ENCODE measurements at regions not wholly inside any gene's neighbourhood (a gene's known extent, or its start where the extent isn't known, plus 50 kb on each side); places are given as distances from the start of the nearest gene placed in this dataset.

- Histone ChIP-seq H3K36me3 (ENCODE audit: insufficient read depth, low read length) (no peaks in the 10 kb centered on the region), H3K9me3 (ENCODE audit: insufficient read depth, low read length, severe bottlenecking) (no peaks in the 10 kb centered on the region), H2AFZ (ENCODE audit: low read depth, low read length) (no peak overlapping the region), H3K4me2 (ENCODE audit: insufficient read depth, low read length) (no peak overlapping the region), H3K9ac (ENCODE audit: low read depth, low read length) (no peak overlapping the region), H3K4me1 (ENCODE audit: insufficient read depth, low read length) (no peaks in the 10 kb centered on the region), H3K27ac (ENCODE audit: low read length) (no peak overlapping the region), H3K79me2 (ENCODE audit: insufficient read depth, low read length) (no peaks in the 10 kb centered on the region), H3K27me3 (ENCODE audit: insufficient read depth, low read length, poor library complexity) (no peaks in the 10 kb centered on the region), H3K4me3 (ENCODE audit: low read depth in 1 of 2, low read length in 2 of 2) (no peak overlapping the region), H4K20me1 (ENCODE audit: insufficient read depth, low read length) (no peaks in the 10 kb centered on the region)
- DNase-seq (no peak), ATAC-seq (ENCODE audit: insufficient read depth, low read depth) (no peak)
- TF ChIP-seq EZH2 (IDR thresholded peaks at IDR 0.05; ENCODE audit: borderline replicate concordance, low read depth, low read length, severe bottlenecking) (no peak), CTCF (IDR thresholded peaks at IDR 0.05; ENCODE audit: borderline replicate concordance, extremely low read depth, low read length, poor library complexity, severe bottlenecking) (no peak)
Observed at GRCh38 chr12:76226397-76226796, 121.8 kb downstream of the BBS10 start.

DNA sequence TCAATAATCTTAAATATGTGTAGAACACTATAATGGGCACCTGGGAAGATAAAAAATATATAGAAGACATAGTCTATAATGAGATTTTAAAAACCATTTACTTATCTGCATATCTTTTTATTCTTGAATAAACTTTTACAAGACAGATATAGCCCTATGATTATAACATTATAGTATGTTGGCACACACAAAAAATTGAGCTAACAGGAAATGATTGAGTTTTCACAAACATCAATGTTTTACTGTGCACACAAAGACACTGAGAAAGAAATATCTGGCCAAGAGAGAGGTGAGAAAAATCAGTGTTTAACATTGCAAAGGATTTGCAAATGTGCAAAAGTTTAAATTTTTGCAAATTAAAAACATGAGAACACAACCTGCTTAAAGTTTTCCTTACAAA is 124.3 kb downstream of the BBS10 start:
- Histone ChIP-seq H3K79me2 (ENCODE audit: insufficient read depth, low read length) (no peaks in the 10 kb centered on the region), H3K4me2 (ENCODE audit: insufficient read depth, low read length) (no peak overlapping the region), H3K4me3 (ENCODE audit: low read depth in 1 of 2, low read length in 2 of 2) (no peak overlapping the region), H3K9ac (ENCODE audit: low read depth, low read length) (no peak overlapping the region), H3K27ac (ENCODE audit: low read length) (no peak overlapping the region), H3K36me3 (ENCODE audit: insufficient read depth, low read length) (no peaks in the 10 kb centered on the region), H3K9me3 (ENCODE audit: insufficient read depth, low read length, severe bottlenecking) (no peaks in the 10 kb centered on the region), H4K20me1 (ENCODE audit: insufficient read depth, low read length) (no peaks in the 10 kb centered on the region), H3K4me1 (ENCODE audit: insufficient read depth, low read length) (no peaks in the 10 kb centered on the region), H3K27me3 (ENCODE audit: insufficient read depth, low read length, poor library complexity) (no peaks in the 10 kb centered on the region), H2AFZ (ENCODE audit: low read depth, low read length) (no peak overlapping the region)
- ATAC-seq (ENCODE audit: insufficient read depth, low read depth) (no peak), DNase-seq (no peak)
- TF ChIP-seq CTCF (IDR thresholded peaks at IDR 0.05; ENCODE audit: borderline replicate concordance, extremely low read depth, low read length, poor library complexity, severe bottlenecking) (no peak), EZH2 (IDR thresholded peaks at IDR 0.05; ENCODE audit: borderline replicate concordance, low read depth, low read length, severe bottlenecking) (no peak)

DNA sequence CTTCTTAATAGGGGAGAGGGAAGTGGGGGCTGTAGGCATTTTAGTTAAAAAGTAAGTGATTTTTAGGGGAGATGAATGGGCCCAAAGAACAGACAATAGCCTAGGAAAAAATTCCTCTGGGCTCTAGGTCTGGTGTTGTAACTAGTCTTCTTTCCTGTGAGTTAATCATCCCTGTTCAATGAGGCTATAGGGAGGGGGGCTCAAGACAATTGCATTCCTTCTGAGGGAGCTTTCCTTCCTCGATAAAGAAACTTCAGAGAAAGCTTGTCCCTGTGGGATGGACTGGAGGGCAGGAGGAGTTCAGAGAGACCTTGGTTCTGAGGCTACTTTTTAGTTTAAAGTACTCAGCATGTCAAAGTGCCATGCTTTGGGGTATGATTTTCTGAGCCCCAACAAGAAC is 127.2 kb downstream of the BBS10 start:
- TF ChIP-seq EZH2 (IDR thresholded peaks at IDR 0.05; ENCODE audit: borderline replicate concordance, low read depth, low read length, severe bottlenecking) (no peak), CTCF (IDR thresholded peaks at IDR 0.05; ENCODE audit: borderline replicate concordance, extremely low read depth, low read length, poor library complexity, severe bottlenecking) (no peak)

DNA sequence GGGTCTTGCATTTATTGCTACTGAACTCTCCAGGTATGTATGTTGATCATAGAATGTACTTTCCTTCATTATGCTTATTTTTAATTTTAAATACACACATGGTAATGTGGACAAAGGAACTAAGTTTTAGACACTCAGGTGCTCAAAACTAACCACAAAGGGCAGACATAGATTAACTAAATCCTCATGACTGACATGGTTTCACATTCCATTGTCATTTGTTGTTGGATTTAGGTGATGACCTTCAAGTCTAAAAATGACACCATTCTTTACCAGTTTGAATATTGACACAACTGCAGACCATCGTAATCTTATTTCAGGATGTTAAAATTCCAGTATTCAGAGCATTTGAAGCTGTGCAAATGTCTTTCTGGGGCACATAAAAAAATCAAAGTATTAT is 128.4 kb downstream of the BBS10 start:
- ATAC-seq (ENCODE audit: insufficient read depth, low read depth) (no peak), DNase-seq (no peak)
- H3K27ac ChIP-seq (ENCODE audit: low read length), result no peak overlapping the region
- H3K27me3 ChIP-seq (ENCODE audit: insufficient read depth, low read length, poor library complexity), result no peaks in the 10 kb centered on the region
- no peak overlapping the region for H2AFZ ChIP-seq (ENCODE audit: low read depth, low read length)
- no peak overlapping the region for H3K4me3 ChIP-seq (ENCODE audit: low read depth in 1 of 2, low read length in 2 of 2)
- H3K9ac ChIP-seq (ENCODE audit: low read depth, low read length), result no peak overlapping the region
- H3K79me2 ChIP-seq (ENCODE audit: insufficient read depth, low read length), result no peaks in the 10 kb centered on the region
- no peaks in the 10 kb centered on the region for H4K20me1 ChIP-seq (ENCODE audit: insufficient read depth, low read length)
- H3K4me1 ChIP-seq (ENCODE audit: insufficient read depth, low read length), result no peaks in the 10 kb centered on the region
- H3K9me3 ChIP-seq (ENCODE audit: insufficient read depth, low read length, severe bottlenecking), result no peaks in the 10 kb centered on the region
- H3K4me2 ChIP-seq (ENCODE audit: insufficient read depth, low read length), result no peak overlapping the region
- no peaks in the 10 kb centered on the region for H3K36me3 ChIP-seq (ENCODE audit: insufficient read depth, low read length)
- TF ChIP-seq CTCF (IDR thresholded peaks at IDR 0.05; ENCODE audit: borderline replicate concordance, extremely low read depth, low read length, poor library complexity, severe bottlenecking), result no peak
- no peak for TF ChIP-seq EZH2 (IDR thresholded peaks at IDR 0.05; ENCODE audit: borderline replicate concordance, low read depth, low read length, severe bottlenecking)

More for the DNA sequence above, 127.2 kb downstream of the BBS10 start:
- DNase-seq (no peak), ATAC-seq (ENCODE audit: insufficient read depth, low read depth) (no peak)
- H3K4me1 ChIP-seq (ENCODE audit: insufficient read depth, low read length), result no peaks in the 10 kb centered on the region
- H3K4me2 ChIP-seq (ENCODE audit: insufficient read depth, low read length), result no peak overlapping the region
- no peaks in the 10 kb centered on the region for H4K20me1 ChIP-seq (ENCODE audit: insufficient read depth, low read length)
- no peak overlapping the region for H2AFZ ChIP-seq (ENCODE audit: low read depth, low read length)
- H3K4me3 ChIP-seq (ENCODE audit: low read depth in 1 of 2, low read length in 2 of 2), result no peak overlapping the region
- H3K9me3 ChIP-seq (ENCODE audit: insufficient read depth, low read length, severe bottlenecking), result no peaks in the 10 kb centered on the region
- H3K27ac ChIP-seq (ENCODE audit: low read length), result no peak overlapping the region
- no peaks in the 10 kb centered on the region for H3K27me3 ChIP-seq (ENCODE audit: insufficient read depth, low read length, poor library complexity)
- no peak overlapping the region for H3K9ac ChIP-seq (ENCODE audit: low read depth, low read length)
- no peaks in the 10 kb centered on the region for H3K36me3 ChIP-seq (ENCODE audit: insufficient read depth, low read length)
- H3K79me2 ChIP-seq (ENCODE audit: insufficient read depth, low read length), result no peaks in the 10 kb centered on the region
